HG03280 (cell line): ENCODE measurements at regions not wholly inside any gene's neighbourhood (a gene's known extent, or its start where the extent isn't known, plus 50 kb on each side); places are given as distances from the start of the nearest gene placed in this dataset.
A peak's percentile ranks its signal among the peaks of the same experiment; 100 is the strongest.

Source experiments
- ATAC-seq: cut with Tn5 transposase; IDR thresholded peaks from one replicate; pipeline ENCODE4 v1.9.1; 2021; ENCODE audit warnings: mild to moderate bottlenecking, moderate library complexity; ENCODE audit not compliant: unreplicated experiment

DNA sequence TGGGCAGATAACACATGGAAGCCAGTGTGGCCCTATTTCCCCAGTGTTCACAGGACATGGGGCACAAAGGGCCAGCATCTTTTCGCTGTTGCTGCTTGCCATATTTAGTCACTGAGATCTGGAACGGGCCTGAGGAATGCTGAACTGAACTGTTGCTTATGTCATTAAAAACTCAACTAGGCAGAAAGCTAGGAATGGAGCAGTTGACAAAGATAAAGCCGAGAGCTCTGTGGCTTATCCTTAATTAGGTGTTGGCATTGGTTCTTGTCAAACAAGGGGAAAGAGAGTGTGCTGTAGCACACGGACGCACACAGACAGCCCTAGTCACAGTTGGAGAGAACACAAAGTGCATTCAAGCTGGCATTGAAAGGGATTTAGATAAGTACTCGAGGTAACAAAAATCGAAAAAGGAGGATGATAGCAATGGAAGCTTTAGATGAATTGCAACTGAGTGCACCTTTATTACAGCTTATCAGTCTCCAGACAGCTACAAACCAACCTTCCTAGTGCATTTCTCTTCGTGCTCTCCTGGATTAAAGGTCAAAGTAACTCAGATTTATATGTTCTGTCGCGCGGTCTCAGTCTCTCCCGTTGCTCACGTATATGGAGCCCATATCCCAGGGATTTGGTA is 450.2 kb upstream of the ZNF608 start:
- no peak for ATAC-seq

GRCh38 chr5:125197321-125197720 is 450.9 kb upstream of the ZNF608 start:
- ATAC-seq: no peak

DNA sequence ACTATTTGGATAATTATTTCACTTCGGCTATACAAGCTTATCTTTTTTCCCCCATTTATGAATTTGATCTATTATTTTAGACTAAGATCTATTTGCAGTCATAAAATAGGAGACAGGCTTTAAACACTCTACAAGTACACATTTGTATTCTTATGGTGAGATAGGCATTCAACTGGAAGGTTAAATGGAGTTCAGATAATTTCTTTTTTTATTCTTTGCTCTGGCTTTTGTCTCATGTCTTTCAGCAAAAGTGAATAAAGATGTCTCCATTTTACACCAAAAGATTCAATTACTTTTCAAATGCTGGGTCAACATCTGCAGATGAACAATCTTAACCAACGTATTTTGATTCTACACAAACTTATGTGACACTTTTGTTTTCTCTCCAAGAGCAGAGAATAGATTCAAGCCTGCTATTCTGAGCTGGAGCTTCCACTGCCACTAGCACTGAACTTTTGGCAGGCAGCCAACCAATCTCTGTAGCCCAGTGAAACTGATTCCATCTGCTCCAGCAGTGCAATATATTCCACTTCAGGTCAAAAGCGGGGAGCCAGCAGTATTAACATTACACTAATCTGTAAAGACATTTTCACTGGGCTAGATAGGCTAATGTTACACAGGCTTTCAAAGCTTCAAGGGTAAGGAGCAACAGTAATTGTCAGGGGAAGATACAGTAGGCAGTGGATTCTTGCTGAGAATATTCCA is 452.0 kb upstream of the ZNF608 start:
- ATAC-seq: no peak

DNA sequence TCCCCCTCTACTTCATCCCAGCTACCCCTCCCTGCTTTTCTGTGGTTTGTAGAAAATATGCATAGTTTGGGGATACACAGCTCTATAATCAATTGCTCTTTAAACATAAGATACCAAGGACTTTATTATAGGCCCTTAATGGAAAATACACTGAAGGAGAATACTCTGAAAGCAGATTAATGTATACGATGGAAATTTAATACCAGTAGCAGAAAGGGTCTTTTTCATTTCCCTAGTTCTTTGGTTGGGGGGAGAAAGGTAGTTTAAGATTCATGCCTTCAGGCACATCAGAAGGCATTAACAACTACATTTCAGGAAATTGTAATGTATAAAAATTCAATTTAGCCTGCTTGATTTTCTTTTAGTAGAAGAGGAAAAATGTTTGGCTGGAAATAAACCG is 452.9 kb upstream of the ZNF608 start:
- ATAC-seq: no peak

DNA sequence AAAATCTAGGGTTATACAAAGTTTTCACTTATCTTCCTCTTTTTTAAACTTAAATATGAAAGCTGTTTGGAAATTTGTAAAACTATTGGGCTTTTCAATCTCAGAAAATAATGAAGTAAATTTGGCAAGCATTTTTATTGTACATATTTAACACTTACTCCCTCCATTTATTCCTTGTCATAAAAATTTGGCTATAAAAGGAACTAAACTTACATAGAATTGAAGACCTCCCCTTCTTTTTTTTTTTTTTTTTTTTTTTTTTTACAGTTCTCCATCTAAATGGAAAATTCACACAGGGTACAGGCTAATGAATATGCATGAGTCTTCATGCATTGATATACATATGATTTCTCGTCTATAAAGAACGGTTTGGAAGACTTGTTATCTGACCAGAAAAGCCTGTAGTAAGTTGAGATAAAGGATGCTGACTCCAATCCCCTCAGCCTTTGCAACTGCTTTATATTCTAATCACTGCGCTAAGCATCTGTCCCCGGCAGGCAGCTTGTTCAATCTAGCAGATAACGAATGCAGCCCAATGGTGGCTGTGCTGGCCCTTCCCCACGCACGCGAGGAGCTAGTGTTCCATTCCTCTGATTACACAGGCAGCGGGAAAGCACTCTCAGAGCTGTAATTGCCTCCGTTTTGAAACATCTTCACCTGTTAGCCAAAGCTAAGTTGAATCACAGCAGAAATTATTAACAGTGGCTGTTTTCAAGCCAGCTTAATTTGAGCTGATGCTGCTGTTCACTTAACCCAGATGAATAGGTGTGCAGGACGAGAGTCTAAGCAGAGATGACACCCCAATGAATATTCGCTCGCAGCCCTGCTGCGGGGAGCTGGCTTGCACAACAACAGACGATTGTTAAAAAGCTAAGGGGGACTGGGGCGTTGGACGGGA is 453.8 kb upstream of the ZNF608 start:
- ATAC-seq: no peak

GRCh38 chr5:125200866-125201373 is 454.5 kb upstream of the ZNF608 start:
- no peak for ATAC-seq

DNA sequence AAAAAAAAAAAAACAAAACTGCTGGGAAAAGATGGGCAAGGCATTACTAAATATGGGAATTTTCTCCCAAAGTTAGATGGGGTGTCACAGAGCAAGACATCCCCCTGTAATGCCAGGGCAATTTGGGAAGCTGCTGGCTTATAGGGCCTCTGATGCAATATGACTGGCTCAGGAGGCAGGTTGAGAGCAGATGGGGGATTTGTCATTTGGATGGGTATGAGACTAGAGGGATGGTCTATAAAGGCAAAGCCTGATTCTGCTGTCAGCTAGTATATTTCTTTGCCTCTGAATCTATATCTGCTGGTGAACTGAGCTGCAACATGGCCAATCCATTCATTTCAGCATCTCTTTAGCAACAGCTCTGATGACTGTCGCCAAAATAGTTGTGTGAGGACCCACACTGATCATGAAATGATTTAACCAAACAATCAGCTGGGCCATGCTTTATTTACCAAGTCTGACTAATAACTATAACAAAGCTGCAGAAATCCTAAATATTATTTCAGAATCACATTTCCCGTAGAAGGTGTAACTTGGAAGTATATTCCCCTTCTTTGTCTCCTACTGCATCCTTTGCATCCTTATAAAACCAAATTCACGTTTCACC is 455.1 kb upstream of the ZNF608 start:
- no peak for ATAC-seq

DNA sequence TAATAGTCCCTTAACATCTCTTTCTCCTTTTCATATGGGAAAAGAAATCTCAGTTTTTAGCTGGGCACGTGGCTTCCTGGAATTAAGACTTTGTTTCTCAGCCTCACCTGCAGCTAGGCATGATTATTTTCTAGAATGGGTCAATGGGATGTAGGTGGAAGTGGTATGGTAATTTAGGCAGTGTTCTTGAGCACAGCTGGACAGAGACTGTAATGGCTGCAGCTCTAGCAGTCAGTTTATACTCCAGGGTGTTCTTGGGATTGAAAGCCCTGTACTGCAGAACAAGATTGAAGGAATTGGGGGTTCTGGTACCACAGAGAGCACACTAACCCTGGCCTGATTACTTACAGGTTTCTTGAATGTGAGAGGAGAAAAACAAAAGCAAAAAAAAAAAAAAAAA is 455.9 kb upstream of the ZNF608 start:
- ATAC-seq: no peak

GRCh38 chr5:125202871-125203438 is 456.5 kb upstream of the ZNF608 start:
- no peak for ATAC-seq

GRCh38 chr5:125203912-125204311 is 457.5 kb upstream of the ZNF608 start:
- no peak for ATAC-seq

- no peak for ATAC-seq
Observed at GRCh38 chr5:125205601-125206225, 459.3 kb upstream of the ZNF608 start.

- ATAC-seq: no peak
Observed at GRCh38 chr5:125207856-125208255, 461.4 kb upstream of the ZNF608 start.

GRCh38 chr5:125209650-125210049 is 463.2 kb upstream of the ZNF608 start:
- ATAC-seq: no peak

DNA sequence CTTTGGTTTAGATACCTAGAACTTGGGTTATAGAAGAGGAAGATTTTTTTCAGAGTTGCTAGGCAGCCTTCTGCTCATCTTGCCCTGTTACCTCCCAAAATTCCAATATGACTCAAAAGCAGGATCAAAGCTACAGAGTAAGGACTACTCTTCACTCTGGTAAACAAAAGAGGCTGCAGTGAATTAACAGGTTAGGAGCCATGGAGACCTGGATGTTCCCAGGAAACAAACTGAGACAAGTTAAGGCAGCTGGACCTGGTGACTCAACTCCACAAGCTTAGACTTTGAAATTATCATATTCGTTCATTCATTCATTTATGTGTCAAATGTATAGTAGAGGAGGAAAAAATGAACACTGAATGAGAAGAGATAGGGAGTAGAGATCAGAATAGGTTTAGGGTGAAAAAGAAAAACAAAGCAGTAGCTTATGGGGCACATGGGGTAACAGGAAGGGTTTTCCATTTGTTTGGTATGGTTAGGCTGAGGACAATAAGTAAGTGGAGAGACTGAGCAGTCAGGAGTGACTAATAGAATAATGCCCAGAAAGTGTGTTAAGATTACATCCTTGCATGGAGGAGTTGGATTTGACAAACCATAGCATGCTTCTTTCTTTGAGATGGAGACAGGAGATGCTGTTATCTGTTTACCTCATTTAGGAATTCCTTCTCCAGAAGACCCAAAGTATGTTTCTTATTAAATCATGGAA is 464.0 kb upstream of the ZNF608 start:
- ATAC-seq: no peak

DNA sequence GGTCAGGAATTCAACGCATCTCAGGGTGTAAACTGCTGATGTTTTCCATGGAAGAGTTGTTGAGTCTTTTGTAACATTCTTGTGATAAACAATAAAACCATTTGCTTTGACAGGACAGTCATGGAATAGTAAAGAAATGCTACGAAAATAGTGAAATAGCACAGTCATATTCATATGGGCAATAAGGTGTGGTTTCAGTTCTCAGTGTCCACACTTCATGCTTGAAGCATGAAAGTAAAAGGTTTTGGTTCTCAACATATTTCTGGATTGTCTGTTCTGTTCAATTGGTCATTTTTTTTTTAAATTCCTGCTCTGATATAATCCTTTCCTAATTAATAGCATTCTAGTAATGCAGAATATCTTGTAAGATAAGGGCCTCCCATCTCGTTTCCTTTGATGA is 467.6 kb upstream of the ZNF608 start:
- peak; percentile 76 for ATAC-seq

DNA sequence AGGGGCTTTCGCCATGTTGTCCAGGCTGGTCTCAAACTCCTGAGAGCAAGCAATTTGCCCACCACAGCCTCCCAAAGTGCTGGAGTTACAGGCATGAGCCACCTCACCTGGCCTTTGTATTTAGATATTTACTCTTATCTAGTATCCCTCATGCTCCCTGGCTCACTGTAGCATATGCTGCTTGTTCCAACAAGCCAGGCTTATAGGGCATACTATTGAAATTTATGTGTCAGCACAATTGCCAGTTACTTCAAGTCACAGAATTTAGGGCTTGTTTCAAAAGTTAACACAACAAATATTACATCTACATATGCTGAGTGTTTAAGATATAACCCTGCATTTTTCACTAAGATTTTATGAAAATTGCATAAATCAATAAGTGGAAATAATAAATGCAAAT is 469.2 kb upstream of the ZNF608 start:
- ATAC-seq: no peak

DNA sequence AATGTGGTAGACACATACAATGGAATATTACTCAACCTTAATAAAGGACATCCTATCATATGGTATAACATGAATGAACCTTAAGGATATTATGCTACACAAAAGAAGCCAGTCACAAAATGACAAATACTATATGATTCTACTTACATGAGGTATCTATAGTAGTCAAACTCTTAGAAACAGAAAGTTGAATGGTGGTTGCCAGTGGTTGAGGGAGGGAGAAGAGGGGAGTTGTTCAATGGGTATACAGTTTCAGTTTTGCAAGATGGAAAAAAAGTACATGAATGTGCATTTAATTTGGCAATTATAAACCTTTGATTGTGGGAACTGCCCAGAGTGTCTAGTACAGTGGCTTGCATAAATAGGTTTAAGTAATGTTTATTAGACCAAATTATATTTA is 473.3 kb upstream of the ZNF608 start:
- ATAC-seq: no peak

DNA sequence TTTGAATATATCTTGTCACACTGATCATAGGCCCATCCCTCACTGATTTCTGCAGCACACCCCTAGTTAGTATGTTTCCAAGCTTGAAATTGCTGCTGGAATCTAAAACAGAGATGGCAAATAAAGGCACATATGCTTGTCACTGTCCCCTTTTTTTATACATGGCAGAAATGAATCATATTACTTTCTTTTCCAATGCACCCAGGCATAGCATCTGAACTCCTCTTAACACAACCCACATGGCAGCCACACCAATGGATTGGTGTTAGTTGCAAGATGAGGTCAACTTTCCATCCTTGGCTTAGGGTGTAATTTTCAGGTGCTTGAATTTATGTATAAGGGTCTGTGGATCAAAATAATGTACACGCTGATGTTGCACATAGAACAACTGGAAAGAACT is 473.8 kb upstream of the ZNF608 start:
- no peak for ATAC-seq

DNA sequence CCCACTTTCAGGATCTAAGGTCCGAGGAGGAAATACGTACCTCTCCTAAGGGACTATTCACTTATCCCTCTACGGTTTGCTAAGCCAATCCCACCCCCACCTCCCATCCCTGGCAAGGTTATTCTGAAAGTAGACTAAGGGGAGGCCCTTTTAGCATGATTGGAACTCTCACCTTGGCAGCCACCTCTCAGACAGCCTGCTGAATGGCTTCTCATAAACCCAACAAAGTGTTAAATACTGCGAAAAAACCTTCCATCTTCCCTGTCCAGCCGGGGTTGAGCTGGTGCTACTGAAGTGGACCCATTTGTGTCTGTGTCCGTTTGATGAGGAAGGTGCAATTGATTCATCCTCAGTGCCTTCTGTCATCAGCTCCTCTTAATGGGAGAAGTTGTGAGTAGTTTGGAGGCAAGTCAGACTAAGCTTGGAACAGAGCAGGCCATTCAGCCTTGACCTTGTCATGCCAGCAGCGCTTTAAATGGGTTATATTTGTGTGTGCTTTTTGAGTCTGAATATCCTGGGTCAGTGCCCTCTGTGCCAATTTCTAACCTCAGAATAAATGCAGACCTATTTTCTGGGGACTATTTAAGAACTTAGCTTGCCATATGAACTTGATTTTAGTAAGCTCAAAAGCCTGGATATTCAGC is 476.3 kb upstream of the ZNF608 start:
- no peak for ATAC-seq
